ENCODE measurements at regions not wholly inside any gene's neighbourhood (a gene's known extent, or its start where the extent isn't known, plus 50 kb on each side); places are given as distances from the start of the nearest gene placed in this dataset.
"Not testable (repeated sequence)": the region's sequence is repeated elsewhere in the genome, so short reads cannot be mapped to it uniquely, and the experiment has no call there.

- DNase-seq = no peak
These were observed 336.3 kb upstream of the NRXN1 start for GRCh38 chr2:51368250-51368649.

GRCh38 chr2:51350100-51350499, 318.2 kb upstream of the NRXN1 start:
- no peak for DNase-seq

GRCh38 chr2:51344886-51345285, 313.0 kb upstream of the NRXN1 start:
- no peak for DNase-seq

- DNase-seq = no peak
These were observed 303.4 kb upstream of the NRXN1 start for GRCh38 chr2:51335087-51336058.

GRCh38 chr2:51329512-51329911, 297.6 kb upstream of the NRXN1 start:
- no peak for DNase-seq

- no peak for DNase-seq
These were observed 292.1 kb upstream of the NRXN1 start for GRCh38 chr2:51324051-51324450.

- no peak for DNase-seq
These were observed 290.7 kb upstream of the NRXN1 start for GRCh38 chr2:51322613-51323012.

- no peak for DNase-seq
These were observed 272.4 kb upstream of the NRXN1 start for GRCh38 chr2:51304311-51304710.

GRCh38 chr2:51301381-51301780, 269.4 kb upstream of the NRXN1 start:
- no peak for DNase-seq

- no peak for DNase-seq
These were observed 267.4 kb upstream of the NRXN1 start for GRCh38 chr2:51299370-51299769.

GRCh38 chr2:51297488-51297887, 265.6 kb upstream of the NRXN1 start:
- no peak for DNase-seq

- DNase-seq = no peak
These were observed 261.8 kb upstream of the NRXN1 start for GRCh38 chr2:51293566-51294200.

- DNase-seq = no peak
These were observed 260.0 kb upstream of the NRXN1 start for GRCh38 chr2:51291762-51292551.

GRCh38 chr2:51290725-51291124, 258.8 kb upstream of the NRXN1 start:
- no peak for DNase-seq

- no peak for DNase-seq
These were observed 257.1 kb upstream of the NRXN1 start for GRCh38 chr2:51289045-51289444.

GRCh38 chr2:51268191-51268590, 236.3 kb upstream of the NRXN1 start:
- DNase-seq = no peak

GRCh38 chr2:51265539-51265938, 233.6 kb upstream of the NRXN1 start:
- DNase-seq = no peak

GRCh38 chr2:51263951-51264350, 232.0 kb upstream of the NRXN1 start:
- no peak for DNase-seq

- DNase-seq = not testable (repeated sequence)
These were observed 231.2 kb upstream of the NRXN1 start for GRCh38 chr2:51263101-51263500.

- no peak for DNase-seq
These were observed 226.4 kb upstream of the NRXN1 start for GRCh38 chr2:51258301-51258700.

- no peak for DNase-seq
These were observed 224.8 kb upstream of the NRXN1 start for GRCh38 chr2:51256736-51257135.

- DNase-seq = no peak
These were observed 219.4 kb upstream of the NRXN1 start for GRCh38 chr2:51251356-51251755.

- DNase-seq = no peak
These were observed 215.4 kb upstream of the NRXN1 start for GRCh38 chr2:51247252-51247805.

All from NK-92 treated with Interleukin-12 subunit alpha and Interleukin-12 subunit beta, amount 100 ng/mL, for 24 hours (cell line).